ENCODE measurements at regions not wholly inside any gene's neighbourhood (a gene's known extent, or its start where the extent isn't known, plus 50 kb on each side); places are given as distances from the start of the nearest gene placed in this dataset.
A peak's percentile ranks its signal among the peaks of the same experiment; 100 is the strongest.

DNA sequence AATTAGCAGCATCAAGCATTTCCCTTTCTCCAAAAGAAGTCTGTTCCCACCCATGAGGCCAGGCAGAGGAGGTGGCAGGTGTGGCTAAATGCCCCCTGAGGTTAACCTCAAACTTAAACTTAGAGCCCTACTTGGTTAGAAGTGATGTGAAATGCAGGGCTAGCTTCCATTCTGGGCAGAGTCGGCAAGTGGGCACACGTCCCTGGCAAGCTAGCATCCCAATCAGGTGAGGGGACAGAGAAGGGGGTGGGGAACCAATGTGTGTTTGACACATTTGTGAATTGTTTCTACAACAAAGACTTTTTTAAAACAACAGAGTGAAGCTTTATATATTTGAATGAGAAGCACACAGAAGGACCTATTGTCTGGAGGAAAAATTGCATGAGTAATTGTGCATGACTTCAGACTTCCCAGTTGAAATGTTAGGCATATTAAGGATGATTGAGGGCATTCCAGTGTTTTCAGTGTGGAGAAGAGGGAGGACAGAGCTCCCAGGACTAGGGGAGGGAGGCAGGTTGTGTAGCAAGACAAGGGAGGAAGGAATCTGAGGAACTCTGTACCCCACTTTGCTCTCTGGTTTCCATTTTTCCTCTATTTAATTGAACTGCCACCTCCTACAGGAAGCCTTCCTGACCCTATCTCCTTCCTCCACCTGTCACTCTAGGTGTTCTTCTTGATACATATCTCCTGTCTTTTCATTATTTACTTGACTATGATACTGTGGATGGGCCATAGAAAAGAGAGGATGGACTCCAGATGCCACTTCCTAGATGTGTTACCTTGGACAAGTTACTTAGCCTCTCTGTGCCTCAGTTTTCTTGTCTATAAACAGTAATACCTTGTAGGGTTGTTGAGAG, 83.3 kb upstream of the PICALM start:
- Histone ChIP-seq H3K9me3 (no peaks in the 10 kb centered on the region), H3K27me3 (no peaks in the 10 kb centered on the region), H3K36me3 (no peaks in the 10 kb centered on the region), H3K4me1 (peaks cover 31 to 33% of the 10 kb centered on the region in 2 donors), H3K27ac (peak overlapping the region; percentile 68 to 86 (median 82)), H3K4me3 (replicated peaks in 1 of 3) (no peak overlapping the region)
- TF ChIP-seq CTCF (IDR thresholded peaks at IDR 0.05) (no peak), POLR2A (IDR thresholded peaks at IDR 0.05) (peak in 1 of 2 donors; percentile 18)
- DNase-seq, result peak; percentile 24 to 37
- WGBS, 2 donors, result 25 to 26% methylated on average over 2 of the region's 2 CpGs
- intact Hi-C loops (cut with DNase I), result no loop called here

- H3K4me3 ChIP-seq (replicated peaks in 1 of 3), result no peak overlapping the region
- peak; percentile 85 to 88 for DNase-seq
These were observed 82.5 kb upstream of the PICALM start for GRCh38 chr11:86151174-86152005.

GRCh38 chr11:86150847-86151173, 81.9 kb upstream of the PICALM start:
- no peaks in the 10 kb centered on the region for H3K9me3 ChIP-seq
- 67 to 75% methylated on average over 2 of the region's 2 CpGs for WGBS, 2 donors
- H3K27me3 ChIP-seq, result no peaks in the 10 kb centered on the region
- H3K4me1 ChIP-seq, result peaks cover 31 to 33% of the 10 kb centered on the region in 2 donors
- H3K36me3 ChIP-seq, result no peaks in the 10 kb centered on the region
- no peak for DNase-seq
- no peak for TF ChIP-seq CTCF (IDR thresholded peaks at IDR 0.05)
- TF ChIP-seq POLR2A (IDR thresholded peaks at IDR 0.05), result no peak
- H3K27ac ChIP-seq, result peak overlapping the region; percentile 68 to 86 (median 82)
- intact Hi-C loops (cut with DNase I), result no loop called here
- no peak overlapping the region for H3K4me3 ChIP-seq (replicated peaks in 1 of 3)

More at GRCh38 chr11:86151174-86152005, 82.5 kb upstream of the PICALM start:
- no peak for TF ChIP-seq POLR2A (IDR thresholded peaks at IDR 0.05)
- TF ChIP-seq CTCF (IDR thresholded peaks at IDR 0.05), result no peak
- no peaks in the 10 kb centered on the region for H3K9me3 ChIP-seq
- intact Hi-C loops (cut with DNase I), result no loop called here
- no peaks in the 10 kb centered on the region for H3K27me3 ChIP-seq
- peaks cover 31 to 33% of the 10 kb centered on the region in 2 donors for H3K4me1 ChIP-seq
- no peaks in the 10 kb centered on the region for H3K36me3 ChIP-seq
- H3K27ac ChIP-seq, result peak overlapping the region; percentile 68 to 86 (median 82)
- 5 to 12% methylated on average over 3 of the region's 3 CpGs for WGBS, 2 donors

GRCh38 chr11:86149792-86150191, 80.9 kb upstream of the PICALM start:
- TF ChIP-seq CTCF (IDR thresholded peaks at IDR 0.05), result no peak
- no peak for TF ChIP-seq POLR2A (IDR thresholded peaks at IDR 0.05)
- 68 to 75% methylated on average over 2 of the region's 2 CpGs for WGBS, 2 donors
- H3K36me3 ChIP-seq, result no peaks in the 10 kb centered on the region
- H3K9me3 ChIP-seq, result no peaks in the 10 kb centered on the region
- H3K27me3 ChIP-seq, result no peaks in the 10 kb centered on the region
- H3K4me1 ChIP-seq, result peaks cover 31 to 33% of the 10 kb centered on the region in 2 donors
- no peak overlapping the region for H3K4me3 ChIP-seq (replicated peaks in 1 of 3)
- no peak overlapping the region for H3K27ac ChIP-seq
- intact Hi-C loops (cut with DNase I), result no loop called here
- DNase-seq, result no peak

DNA sequence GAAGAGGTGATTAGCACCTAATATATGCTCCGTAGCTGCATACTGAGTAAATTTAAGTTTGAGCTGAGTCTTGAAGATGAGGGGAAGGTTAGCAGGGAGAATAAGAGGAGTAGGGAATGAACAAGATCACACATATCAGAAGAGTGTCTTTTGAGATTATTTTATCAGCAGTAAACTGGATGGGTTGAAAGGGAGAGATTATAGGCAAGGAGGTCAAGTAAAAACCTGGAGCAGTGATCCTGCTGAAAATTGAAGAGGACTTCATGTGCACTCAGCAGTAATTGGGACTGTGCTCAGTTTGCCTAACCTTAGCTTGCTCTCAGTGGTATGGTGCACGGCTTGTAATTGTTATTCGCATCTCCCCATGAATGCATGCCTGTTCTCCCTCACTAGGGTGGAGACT, 79.5 kb upstream of the PICALM start:
- Histone ChIP-seq H3K27ac (no peak overlapping the region), H3K36me3 (no peaks in the 10 kb centered on the region), H3K4me3 (replicated peaks in 1 of 3) (no peak overlapping the region), H3K27me3 (no peaks in the 10 kb centered on the region), H3K4me1 (peaks cover 31 to 33% of the 10 kb centered on the region in 2 donors), H3K9me3 (no peaks in the 10 kb centered on the region)
- DNase-seq, result no peak
- intact Hi-C loops (cut with DNase I), result no loop called here
- 89% methylated on average over 3 of the region's 3 CpGs for WGBS, 2 donors
- TF ChIP-seq POLR2A (IDR thresholded peaks at IDR 0.05) (no peak), CTCF (IDR thresholded peaks at IDR 0.05) (no peak)

Data from thyroid gland (tissue), 4 donors.